H1 (cell line): ENCODE measurements at regions not wholly inside any gene's neighbourhood (a gene's known extent, or its start where the extent isn't known, plus 50 kb on each side); places are given as distances from the start of the nearest gene placed in this dataset.

Experiments used
- CHD1 ChIP-seq: IDR thresholded peaks from 2 replicates; pipeline ENCODE4 v1.6.1; 2012; ENCODE audit warnings: low read depth, low read length, improper control_type of control experiment

- no peak for TF ChIP-seq CHD1
Observed at GRCh38 chr10:6875269-6875865, 295.3 kb upstream of the PRKCQ start (continued).
